GM12892 (cell line): ENCODE measurements at regions not wholly inside any gene's neighbourhood (a gene's known extent, or its start where the extent isn't known, plus 50 kb on each side); places are given as distances from the start of the nearest gene placed in this dataset.

Experiments used
- POLR2A ChIP-seq: IDR thresholded peaks from 2 replicates; pipeline ENCODE4 v1.6.1; 2011; ENCODE audit warnings: low read depth, low read length, control low read depth
- TAF1 ChIP-seq: IDR thresholded peaks from 2 replicates; pipeline ENCODE4 v1.6.1; 2011; ENCODE audit warnings: low read depth, mild to moderate bottlenecking, control low read depth, low read length, borderline replicate concordance

GRCh38 chr9:28317745-28318144 lies 744.5 kb upstream of the C9orf72 start:
- TF ChIP-seq POLR2A (no peak), TAF1 (no peak)
